Esophagus (tissue), 2 donors: ENCODE measurements at regions not wholly inside any gene's neighbourhood (a gene's known extent, or its start where the extent isn't known, plus 50 kb on each side); places are given as distances from the start of the nearest gene placed in this dataset.
"Not testable (repeated sequence)": the region's sequence is repeated elsewhere in the genome, so short reads cannot be mapped to it uniquely, and the experiment has no call there.

Experiments
- H3K27ac ChIP-seq, 2 donors: one replicate each; pipeline ENCODE4 v1.5.1; 2013; ENCODE audit warnings: low read depth in 2 of 2, mild to moderate bottlenecking in 2 of 2, inconsistent platforms in 1 of 2, low read length in 1 of 2, moderate library complexity in 1 of 2
- H3K27me3 ChIP-seq, 2 donors: one replicate each; pipeline ENCODE4 v1.6.1; 2013; ENCODE audit warnings: low read length in 2 of 2, control low read depth in 1 of 2, mild to moderate bottlenecking in 1 of 2; ENCODE audit not compliant: insufficient read depth in 2 of 2, control insufficient read depth in 1 of 2
- H3K36me3 ChIP-seq, 2 donors: one replicate each; pipeline ENCODE4 v1.6.1; 2013; ENCODE audit warnings: low read length in 1 of 2; ENCODE audit not compliant: control insufficient read depth in 2 of 2, insufficient read depth in 2 of 2
- H3K4me1 ChIP-seq, 2 donors: one replicate each; pipeline ENCODE4 v1.6.1; 2013; ENCODE audit warnings: low read length in 1 of 2; ENCODE audit not compliant: control insufficient read depth in 2 of 2, insufficient read depth in 2 of 2
- H3K4me3 ChIP-seq, 2 donors: one replicate each; pipeline ENCODE4 v1.5.1; 2013; ENCODE audit warnings: low read length in 2 of 2, mild to moderate bottlenecking in 2 of 2, low read depth in 1 of 2, moderate library complexity in 1 of 2
- H3K9me3 ChIP-seq, 2 donors: one replicate each; pipeline ENCODE4 v1.6.1; 2013; ENCODE audit warnings: mild to moderate bottlenecking in 2 of 2, low read depth in 1 of 2, low read length in 1 of 2, moderate library complexity in 1 of 2; ENCODE audit not compliant: control insufficient read depth in 2 of 2, insufficient read depth in 1 of 2
- WGBS, 2 donors: extraction: QIAGEN DNeasy Blood & Tissue Kit; methylation state at CpG; one replicate each; pipeline ENCODE4 v1.1.7; 2013; 5-methylcytosine and 5-hydroxymethylcytosine counted together
- donor health status: healthy with polysubstance abuse.
- donor health status: Bipolar disorder and iron deficiency.

GRCh38 chr20:48020696-48021095 lies 235.4 kb upstream of the SULF2 start:
- not testable (repeated sequence) for H3K36me3 ChIP-seq, H3K27me3 ChIP-seq, H3K27ac ChIP-seq, H3K4me1 ChIP-seq, H3K4me3 ChIP-seq, H3K9me3 ChIP-seq
- WGBS, 2 donors = 72 to 90% methylated on average over 6 of the region's 6 CpGs

DNA sequence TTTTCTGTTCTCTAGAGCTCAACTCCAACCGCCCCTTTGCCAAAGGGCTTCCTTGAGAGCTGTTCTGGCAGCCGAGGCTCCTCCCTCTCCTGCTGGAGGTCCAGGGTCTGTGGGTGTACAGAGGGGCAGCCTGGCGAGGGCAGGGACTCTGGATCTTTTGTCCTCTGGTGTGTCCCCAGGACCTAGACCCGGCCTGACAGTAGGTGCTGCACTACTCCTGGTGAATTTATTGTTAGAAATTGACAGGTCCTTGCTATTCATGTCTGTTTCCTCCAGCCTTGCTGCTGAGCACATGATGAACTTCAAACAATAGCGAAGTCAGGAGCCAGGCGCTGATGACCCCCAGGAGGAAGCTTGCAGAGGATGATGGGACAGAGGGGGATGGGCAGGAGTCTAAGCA lies 234.7 kb upstream of the SULF2 start:
- WGBS, 2 donors = 77 to 84% methylated on average over 6 of the region's 6 CpGs
- Histone ChIP-seq H3K27me3 (no peaks in the 10 kb centered on the region), H3K36me3 (no peaks in the 10 kb centered on the region), H3K27ac (no peak overlapping the region), H3K4me1 (peaks cover 0 to 1% of the 10 kb centered on the region in 2 donors), H3K9me3 (no peaks in the 10 kb centered on the region), H3K4me3 (no peak overlapping the region)

DNA sequence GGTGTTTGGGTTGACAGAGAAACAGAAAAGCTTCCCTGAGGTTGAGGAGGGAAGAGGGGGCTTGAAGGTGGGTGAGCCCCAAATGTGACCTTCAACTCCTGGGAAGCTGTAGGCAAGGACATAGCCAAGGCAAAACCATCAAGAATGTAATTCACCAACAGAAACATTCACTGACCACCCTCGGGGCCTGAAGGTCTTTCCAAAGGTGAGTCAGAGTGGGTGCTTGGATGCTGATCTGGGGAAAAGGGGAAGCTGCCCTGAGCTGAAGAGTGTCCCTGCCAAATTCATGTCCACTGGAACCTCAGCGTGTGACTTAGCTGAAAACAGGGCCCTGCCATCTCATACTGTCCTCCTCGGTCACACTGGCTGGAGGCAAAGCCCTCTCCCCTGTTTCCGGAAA lies 234.2 kb upstream of the SULF2 start:
- H3K4me1 ChIP-seq = no peaks in the 10 kb centered on the region
- 81 to 92% methylated on average over 4 of the region's 4 CpGs for WGBS, 2 donors
- H3K27me3 ChIP-seq = no peaks in the 10 kb centered on the region
- no peaks in the 10 kb centered on the region for H3K36me3 ChIP-seq
- H3K27ac ChIP-seq = no peak overlapping the region
- H3K9me3 ChIP-seq = no peaks in the 10 kb centered on the region
- no peak overlapping the region for H3K4me3 ChIP-seq

DNA sequence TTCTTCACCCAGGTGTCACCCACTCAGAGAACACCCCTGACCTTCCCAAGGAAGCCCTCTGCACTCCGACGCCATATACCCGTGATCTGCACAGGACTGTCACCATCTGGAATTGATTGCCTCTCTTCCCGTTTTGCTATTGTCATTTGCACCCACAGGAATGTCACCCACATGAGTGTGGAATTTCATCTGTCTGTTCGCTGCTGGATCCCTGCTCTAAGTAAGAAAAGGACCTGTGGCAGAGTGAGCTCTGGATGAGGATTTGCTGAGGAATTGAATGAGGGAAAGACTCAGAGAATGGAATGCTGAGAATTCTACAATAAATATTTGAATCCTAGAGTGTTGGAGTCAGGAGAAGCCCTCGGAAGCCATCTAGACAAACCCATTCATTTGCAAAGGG lies 233.6 kb upstream of the SULF2 start:
- not testable (repeated sequence) for H3K27ac ChIP-seq, H3K9me3 ChIP-seq, H3K36me3 ChIP-seq, H3K4me1 ChIP-seq, H3K27me3 ChIP-seq, H3K4me3 ChIP-seq
- WGBS, 2 donors = 77 to 79% methylated on average over 6 of the region's 6 CpGs

- no peaks in the 10 kb centered on the region for H3K4me1 ChIP-seq
- no peaks in the 10 kb centered on the region for H3K27me3 ChIP-seq
- H3K9me3 ChIP-seq = no peaks in the 10 kb centered on the region
- no peak overlapping the region for H3K27ac ChIP-seq
- no peak overlapping the region for H3K4me3 ChIP-seq
- H3K36me3 ChIP-seq = no peaks in the 10 kb centered on the region
- 74 to 94% methylated on average over 4 of the region's 4 CpGs for WGBS, 2 donors
These were observed 232.7 kb upstream of the SULF2 start for GRCh38 chr20:48017992-48018391.

DNA sequence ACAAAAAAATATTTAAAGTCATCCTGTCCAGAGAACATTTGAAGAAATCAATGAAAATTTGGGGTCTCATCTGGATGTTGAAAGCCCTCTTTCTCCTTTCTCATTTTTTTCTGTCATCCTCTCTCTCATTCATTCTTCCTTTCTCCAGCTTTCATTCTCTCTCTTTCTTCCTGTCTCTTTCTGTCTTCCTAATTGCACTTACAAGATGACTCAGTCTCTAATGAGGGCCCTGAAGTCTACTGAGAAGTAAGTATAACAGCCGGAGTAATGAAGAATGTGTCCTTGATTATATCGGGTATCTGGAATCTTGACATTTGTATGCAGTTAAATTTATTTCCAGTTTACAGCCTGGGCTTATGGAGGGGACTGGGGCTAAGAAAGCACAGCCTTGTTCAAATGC lies 232.2 kb upstream of the SULF2 start:
- no peaks in the 10 kb centered on the region for H3K27me3 ChIP-seq
- no peaks in the 10 kb centered on the region for H3K9me3 ChIP-seq
- no peaks in the 10 kb centered on the region for H3K36me3 ChIP-seq
- H3K4me3 ChIP-seq = no peak overlapping the region
- H3K27ac ChIP-seq = no peak overlapping the region
- WGBS, 2 donors = 81 to 84% methylated on average over 2 of the region's 2 CpGs
- H3K4me1 ChIP-seq = no peaks in the 10 kb centered on the region

- 73 to 78% methylated on average over 11 of the region's 11 CpGs for WGBS, 2 donors
- H3K4me3 ChIP-seq = no peak overlapping the region
- H3K36me3 ChIP-seq = no peaks in the 10 kb centered on the region
- no peak overlapping the region for H3K27ac ChIP-seq
- no peaks in the 10 kb centered on the region for H3K27me3 ChIP-seq
- H3K9me3 ChIP-seq = peaks cover 0 to 2% of the 10 kb centered on the region in 2 donors
- H3K4me1 ChIP-seq = no peaks in the 10 kb centered on the region
These were observed 230.9 kb upstream of the SULF2 start for GRCh38 chr20:48015943-48016723.

DNA sequence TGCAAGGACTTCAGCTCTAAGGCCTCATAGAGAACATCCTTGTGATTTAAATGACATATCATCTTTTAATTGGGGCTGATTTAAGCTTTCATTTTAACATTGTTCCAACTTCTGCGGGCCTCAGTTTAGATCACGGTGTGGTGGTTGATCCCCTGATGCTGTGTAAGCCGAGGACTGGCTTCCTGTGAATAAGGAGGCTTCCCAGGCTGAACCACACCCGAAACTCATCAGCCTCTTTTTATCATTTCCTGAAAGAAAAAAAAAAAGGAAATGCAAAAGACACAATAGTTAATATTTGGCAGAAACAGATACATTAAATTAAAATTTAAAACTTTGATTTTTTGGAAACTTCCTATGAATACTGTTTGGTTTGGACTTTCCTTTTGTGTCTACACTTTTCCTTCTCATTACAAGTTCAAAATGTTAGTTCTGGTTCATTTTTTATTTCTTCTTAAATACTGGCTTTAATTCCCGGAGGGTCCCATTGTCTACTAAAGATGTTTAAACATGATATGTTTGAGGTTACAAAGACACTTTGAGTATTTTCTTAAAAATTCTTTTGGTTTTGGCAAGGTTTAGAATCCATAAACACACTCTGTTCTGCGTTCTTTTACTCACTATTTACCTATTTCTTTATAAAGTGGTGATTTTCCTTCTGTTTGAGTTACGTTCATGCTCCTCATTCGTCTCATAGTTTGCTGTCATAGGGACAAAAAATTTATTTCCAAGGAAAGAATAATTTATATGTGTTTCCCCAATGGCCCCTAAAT lies 230.0 kb upstream of the SULF2 start:
- H3K27me3 ChIP-seq = no peaks in the 10 kb centered on the region
- H3K4me3 ChIP-seq = no peak overlapping the region
- peaks cover 0 to 8% of the 10 kb centered on the region in 2 donors for H3K9me3 ChIP-seq
- WGBS, 2 donors = 62 to 68% methylated on average over 8 of the region's 8 CpGs
- no peaks in the 10 kb centered on the region for H3K4me1 ChIP-seq
- H3K36me3 ChIP-seq = no peaks in the 10 kb centered on the region
- no peak overlapping the region for H3K27ac ChIP-seq

DNA sequence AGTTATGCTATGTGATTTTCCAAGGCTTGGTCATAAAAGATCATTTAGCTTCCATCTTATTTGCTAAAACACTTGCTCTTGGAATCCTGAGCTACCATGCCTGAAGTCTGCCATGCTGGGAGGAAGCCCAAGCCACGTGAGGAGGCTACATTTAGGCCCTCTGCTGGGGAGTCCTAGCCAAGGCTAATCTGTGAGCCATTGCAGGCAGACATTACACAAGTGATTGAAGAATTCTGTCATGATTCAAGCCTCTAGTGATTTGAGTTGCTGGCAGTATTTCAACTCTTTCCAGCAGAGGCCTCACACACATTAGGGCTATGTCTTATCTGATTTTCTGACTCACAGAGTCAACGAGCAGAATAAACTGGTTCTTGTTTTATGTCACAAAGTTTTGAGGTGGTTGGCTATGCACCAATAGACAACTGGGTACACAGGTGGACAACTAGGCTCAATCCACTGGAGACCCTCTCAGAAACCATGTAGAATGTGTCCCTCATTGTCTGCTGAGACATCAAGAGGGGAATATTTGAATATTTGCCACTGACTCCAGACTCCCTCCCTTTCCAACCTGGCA lies 227.2 kb upstream of the SULF2 start:
- Histone ChIP-seq H3K9me3 (peaks cover 0 to 8% of the 10 kb centered on the region in 2 donors), H3K27me3 (no peaks in the 10 kb centered on the region), H3K36me3 (no peaks in the 10 kb centered on the region), H3K27ac (no peak overlapping the region), H3K4me1 (no peaks in the 10 kb centered on the region), H3K4me3 (no peak overlapping the region)
- WGBS, 2 donors = 35 to 38% methylated on average over 2 of the region's 2 CpGs
